Endothelial cell of umbilical vein (primary cell): ENCODE measurements at regions not wholly inside any gene's neighbourhood (a gene's known extent, or its start where the extent isn't known, plus 50 kb on each side); places are given as distances from the start of the nearest gene placed in this dataset.

Source experiments
- BruUV-seq: library from RNA; stranded (reverse); fragments of 400-500 nt; replicated peaks from 2 replicates; lab custom pipeline; 2021; lab: Mats Ljungman, UMichigan
- CTCF ChIA-PET: fragments of 300-600, 350-600 bp; sonication (Branson Sonifier 250); formaldehyde crosslinking; loops from one replicate; lab custom pipeline; 2021; ENCODE audit warnings: antibody characterized with exemption, inconsistent platforms; lab: Charles Lee
- POLR2A ChIA-PET: fragments of 300-600, 350-600 bp; sonication (Branson Sonifier 250); formaldehyde crosslinking; loops from one replicate; lab custom pipeline; 2021; ENCODE audit warnings: antibody characterized with exemption, inconsistent platforms; lab: Charles Lee
- DNase-seq: peaks from one replicate; pipeline ENCODE4 v3.0.0-alpha.2; 2011; ENCODE audit warnings: low read depth, low spot score
- FAIRE-seq: peaks from 2 replicates; lab custom pipeline; 2011; peaks lifted over from hg19 to GRCh38; lab: Jason Lieb, UNC
- H2AFZ ChIP-seq: 2 replicates; pipeline ENCODE4 v1.6.0; 2012; ENCODE audit warnings: low read depth, low read length, control low read depth, inconsistent platforms
- H3K27ac ChIP-seq: 2 replicates; pipeline ENCODE4 v1.5.1; 2011; ENCODE audit warnings: low read depth, mild to moderate bottlenecking, control low read depth, low read length, moderate library complexity; ENCODE audit not compliant: insufficient read depth
- H3K27me3 ChIP-seq, 2 experiments: 2 replicates each; pipeline versions ENCODE4 v1.6.0 to v1.6.1; 2011; ENCODE audit warnings: low read length in 2 of 2, mixed read lengths in 1 of 2; ENCODE audit not compliant: control insufficient read depth in 2 of 2, insufficient read depth in 2 of 2
- H3K36me3 ChIP-seq, 2 experiments: 2 replicates in 1 of 2; 3 replicates in 1 of 2; pipeline ENCODE4 v1.5.1; 2011; ENCODE audit warnings: low read length in 2 of 2, mild to moderate bottlenecking in 1 of 2, moderate library complexity in 1 of 2; ENCODE audit not compliant: control insufficient read depth in 2 of 2, insufficient read depth in 2 of 2; ENCODE audit errors: extremely low read depth in 1 of 2
- H3K4me1 ChIP-seq: 3 replicates; pipeline ENCODE4 v1.5.1; 2011; ENCODE audit warnings: mild to moderate bottlenecking, low read length; ENCODE audit not compliant: control insufficient read depth, insufficient read depth; ENCODE audit errors: extremely low read depth
- H3K4me2 ChIP-seq: 2 replicates; pipeline ENCODE4 v1.6.1; 2011; ENCODE audit warnings: low read length, control low read depth, mixed read lengths; ENCODE audit not compliant: insufficient read depth
- H3K4me3 ChIP-seq, 3 experiments: fragments of 200-600 bp in 1 of 3; sonication (generic), shearing (Covaris generic) in 1 of 3; replicated peaks in 1 of 3; 2 replicates each; pipeline ENCODE4 v1.5.1; 2011 to 2016; ENCODE audit warnings: control low read depth in 3 of 3, low read length in 3 of 3, mild to moderate bottlenecking in 2 of 3, inconsistent platforms in 1 of 3, low read depth in 1 of 3, moderate library complexity in 1 of 3; ENCODE audit not compliant: insufficient read depth in 1 of 3
- H3K79me2 ChIP-seq: 2 replicates; pipeline ENCODE4 v1.6.0; 2012; ENCODE audit warnings: low read length, inconsistent platforms; ENCODE audit not compliant: control insufficient read depth, insufficient read depth
- H3K9ac ChIP-seq: replicated peaks from 2 replicates; pipeline ENCODE3; 2011; ENCODE audit warnings: low read length, control low read depth; ENCODE audit not compliant: insufficient read depth; ENCODE audit errors: extremely low read depth
- H3K9me1 ChIP-seq: replicated peaks from 3 replicates; pipeline ENCODE4 v1.6.0; 2011; ENCODE audit warnings: mild to moderate bottlenecking, low read length; ENCODE audit not compliant: control insufficient read depth, insufficient read depth; ENCODE audit errors: extremely low read depth
- H3K9me3 ChIP-seq: replicated peaks from 2 replicates; pipeline ENCODE4 v1.5.1; 2012; ENCODE audit warnings: low read length, inconsistent platforms; ENCODE audit not compliant: control insufficient read depth, insufficient read depth
- H4K20me1 ChIP-seq: replicated peaks from 2 replicates; pipeline ENCODE3; 2011; ENCODE audit warnings: mild to moderate bottlenecking, low read length; ENCODE audit not compliant: control insufficient read depth, insufficient read depth; ENCODE audit errors: extremely low read depth
- CTCF ChIP-seq, 2 donors: IDR thresholded peaks; 1 replicate in 1 of 2; 2 replicates in 1 of 2; pipeline ENCODE4 v1.5.1; 2011; ENCODE audit warnings: low read length in 2 of 2, mild to moderate bottlenecking in 2 of 2, moderate library complexity in 2 of 2, control low read depth in 1 of 2, inconsistent platforms in 1 of 2, low read depth in 1 of 2; ENCODE audit not compliant: insufficient read depth in 1 of 2; ENCODE audit errors: extremely low read depth in 1 of 2
- EZH2 ChIP-seq: IDR thresholded peaks from 2 replicates; pipeline ENCODE4 v1.6.1; 2012; ENCODE audit warnings: borderline replicate concordance, low read depth, mild to moderate bottlenecking, moderate library complexity, low read length, inconsistent platforms; ENCODE audit not compliant: severe bottlenecking
- FOS ChIP-seq: IDR thresholded peaks from 2 replicates; pipeline ENCODE4 v1.6.1; 2011; ENCODE audit warnings: mild to moderate bottlenecking, low read length, moderate library complexity, borderline replicate concordance; ENCODE audit not compliant: insufficient read depth
- GATA2 ChIP-seq: IDR thresholded peaks from 2 replicates; pipeline ENCODE4 v1.7.0; 2011; ENCODE audit warnings: low read depth, mild to moderate bottlenecking, moderate library complexity, mixed read lengths, low read length; ENCODE audit not compliant: insufficient read length, insufficient read depth
- JUN ChIP-seq: IDR thresholded peaks from 2 replicates; pipeline ENCODE4 v1.6.1; 2011; ENCODE audit warnings: borderline replicate concordance, low read depth; ENCODE audit not compliant: insufficient read length, insufficient read depth
- MAX ChIP-seq: IDR thresholded peaks from 2 replicates; pipeline ENCODE4 v1.6.1; 2011; ENCODE audit not compliant: insufficient read depth, insufficient read length
- MYC ChIP-seq: IDR thresholded peaks from one replicate; pipeline ENCODE4 v1.6.1; 2011; ENCODE audit warnings: mild to moderate bottlenecking, low read depth, low read length
- POLR2A ChIP-seq: IDR thresholded peaks from 2 replicates; pipeline ENCODE4 v1.6.1; 2012; ENCODE audit warnings: low read depth, mild to moderate bottlenecking, control low read depth, low read length
- POLR2AphosphoS5 ChIP-seq: IDR thresholded peaks from 2 replicates; pipeline ENCODE4 v1.6.1; 2012; ENCODE audit warnings: low read depth, mild to moderate bottlenecking, control low read depth, low read length, moderate library complexity; ENCODE audit not compliant: insufficient read depth
- dilution Hi-C: fragments of 300-500 bp; cut with MboI; formaldehyde crosslinking; loops from one replicate; pipeline ENCODE4 v1.15.0; 2019; ENCODE audit warnings: low sequenced_read_pairs; ENCODE audit not compliant: extremely low pct_ligation_motif_present
- intact Hi-C: fragments of 100-400 bp; cut with micrococcal nuclease; formaldehyde crosslinking; loops from one replicate; pipeline ENCODE4 v1.10.0; 2022

GRCh38 chr2:136628490-136628889, 136.9 kb upstream of the THSD7B start:
- Histone ChIP-seq H3K4me2 (no peak overlapping the region), H3K9me1 (no peaks in the 10 kb centered on the region), H3K4me3 (no peak overlapping the region), H3K4me1 (no peaks in the 10 kb centered on the region), H3K36me3 (no peaks in the 10 kb centered on the region), H3K79me2 (no peaks in the 10 kb centered on the region), H3K27me3 (no peaks in the 10 kb centered on the region), H3K27ac (no peak overlapping the region), H2AFZ (no peak overlapping the region), H3K9me3 (peaks cover 4% of the 10 kb centered on the region), H3K9ac (no peak overlapping the region), H4K20me1 (no peaks in the 10 kb centered on the region)
- intact Hi-C loops (no loop called here), dilution Hi-C loops (no loop called here)
- ChIA-PET POLR2A (no interaction called here), CTCF (no interaction called here)
- no peak for TF ChIP-seq MAX
- no peak for TF ChIP-seq POLR2AphosphoS5
- TF ChIP-seq EZH2: no peak
- TF ChIP-seq CTCF (IDR thresholded peaks at IDR 0.05; ENCODE audit: extremely low read depth in 1 of 2, insufficient read depth in 1 of 2, low read depth in 1 of 2, low read length in 2 of 2): no peak
- no peak for TF ChIP-seq FOS
- TF ChIP-seq JUN: no peak
- no peak for TF ChIP-seq GATA2
- TF ChIP-seq MYC: no peak
- no peak for TF ChIP-seq POLR2A
- DNase-seq (no peak), FAIRE-seq (no peak)
- no TSS peak for BruUV-seq
